Lower lobe of right lung (tissue), 2 donors: ENCODE measurements at regions not wholly inside any gene's neighbourhood (a gene's known extent, or its start where the extent isn't known, plus 50 kb on each side); places are given as distances from the start of the nearest gene placed in this dataset.

ENCODE experiments used
- ATAC-seq, 2 donors: fragments of 200-7000 bp; cut with Tn5 transposase; one replicate each; pipeline ENCODE4 v1.9.1; 2020 to 2022; ENCODE audit warnings: mild to moderate bottlenecking in 2 of 2, moderate library complexity in 2 of 2
- DNase-seq: peaks from one replicate; pipeline ENCODE4 v3.0.0-alpha.2; 2020
- H3K27ac ChIP-seq: fragments of 200-600 bp; one replicate; pipeline ENCODE4 v1.8.0; 2022
- H3K27me3 ChIP-seq: fragments of 200-600 bp; one replicate; pipeline ENCODE4 v1.8.0; 2022; ENCODE audit warnings: low read depth
- H3K36me3 ChIP-seq: fragments of 200-600 bp; one replicate; pipeline ENCODE4 v1.8.0; 2022; ENCODE audit warnings: mild to moderate bottlenecking
- H3K4me1 ChIP-seq: fragments of 200-600 bp; one replicate; pipeline ENCODE4 v1.8.0; 2022
- H3K4me3 ChIP-seq: fragments of 200-600 bp; one replicate; pipeline ENCODE4 v1.8.0; 2022; ENCODE audit warnings: mild to moderate bottlenecking
- H3K9me3 ChIP-seq: fragments of 200-600 bp; one replicate; pipeline ENCODE4 v1.8.0; 2022
- intact Hi-C: fragments of 100-400 bp; cut with DNase I; formaldehyde crosslinking; loops from one replicate; pipeline ENCODE4 v1.11.0; 2022
- TF ChIP-seq, protein P1 (sequence below): fragments of 200-600 bp; IDR thresholded peaks from one replicate; pipeline ENCODE4 v1.8.0; 2022; ENCODE audit warnings: antibody characterized with exemption, mild to moderate bottlenecking
- donor health status: DM: no; HTN: yes; CAD: no; lungs with severe emphysema.

DNA sequence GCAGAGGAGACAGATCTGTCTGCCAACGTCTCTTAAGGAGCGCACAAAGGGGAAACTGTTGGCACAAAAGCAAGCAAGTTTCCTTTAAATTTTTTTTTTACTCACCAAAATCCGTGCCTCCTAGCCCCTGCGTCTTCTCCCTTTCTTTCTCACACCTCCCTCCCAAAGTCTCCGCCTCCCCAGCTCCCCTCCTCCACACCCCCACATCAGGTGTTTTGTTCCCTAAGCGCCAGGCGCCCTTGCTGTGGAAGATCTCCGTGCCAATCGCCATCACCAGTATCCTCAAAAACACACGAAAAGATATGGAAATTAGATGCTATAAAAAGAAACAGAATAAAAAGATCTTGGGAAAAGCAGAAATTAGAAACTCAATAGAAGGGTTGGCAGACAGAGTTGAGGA lies 87.6 kb downstream of the DRD1 start:
- Histone ChIP-seq H3K4me3 (no peak overlapping the region), H3K27me3 (no peaks in the 10 kb centered on the region), H3K36me3 (no peaks in the 10 kb centered on the region), H3K4me1 (no peaks in the 10 kb centered on the region), H3K27ac (no peak overlapping the region), H3K9me3 (no peaks in the 10 kb centered on the region)
- TF ChIP-seq, protein P1, sequence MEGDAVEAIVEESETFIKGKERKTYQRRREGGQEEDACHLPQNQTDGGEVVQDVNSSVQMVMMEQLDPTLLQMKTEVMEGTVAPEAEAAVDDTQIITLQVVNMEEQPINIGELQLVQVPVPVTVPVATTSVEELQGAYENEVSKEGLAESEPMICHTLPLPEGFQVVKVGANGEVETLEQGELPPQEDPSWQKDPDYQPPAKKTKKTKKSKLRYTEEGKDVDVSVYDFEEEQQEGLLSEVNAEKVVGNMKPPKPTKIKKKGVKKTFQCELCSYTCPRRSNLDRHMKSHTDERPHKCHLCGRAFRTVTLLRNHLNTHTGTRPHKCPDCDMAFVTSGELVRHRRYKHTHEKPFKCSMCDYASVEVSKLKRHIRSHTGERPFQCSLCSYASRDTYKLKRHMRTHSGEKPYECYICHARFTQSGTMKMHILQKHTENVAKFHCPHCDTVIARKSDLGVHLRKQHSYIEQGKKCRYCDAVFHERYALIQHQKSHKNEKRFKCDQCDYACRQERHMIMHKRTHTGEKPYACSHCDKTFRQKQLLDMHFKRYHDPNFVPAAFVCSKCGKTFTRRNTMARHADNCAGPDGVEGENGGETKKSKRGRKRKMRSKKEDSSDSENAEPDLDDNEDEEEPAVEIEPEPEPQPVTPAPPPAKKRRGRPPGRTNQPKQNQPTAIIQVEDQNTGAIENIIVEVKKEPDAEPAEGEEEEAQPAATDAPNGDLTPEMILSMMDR = no peak
- DNase-seq = no peak
- no peak for ATAC-seq
- intact Hi-C loops = no loop called here

DNA sequence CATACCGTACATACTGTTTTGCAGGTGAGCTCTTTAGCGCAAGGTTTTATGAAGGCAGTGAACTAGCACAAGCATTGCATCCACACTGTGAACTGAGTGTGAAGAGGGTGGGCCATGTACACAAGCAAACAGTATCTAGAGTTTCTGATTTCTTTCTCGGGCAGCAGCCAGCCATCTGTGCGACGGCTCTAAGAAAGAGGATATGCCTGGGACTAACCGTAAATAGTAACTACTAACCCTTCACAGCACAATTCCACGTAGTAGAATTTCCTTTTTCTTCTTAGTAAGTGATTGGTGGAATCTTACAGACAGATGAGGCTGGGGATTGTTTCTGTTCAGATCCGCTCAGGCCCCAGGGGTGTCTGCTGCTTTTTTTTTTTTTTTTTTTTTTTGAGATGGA lies 89.0 kb downstream of the DRD1 start:
- intact Hi-C loops = no loop called here
- ATAC-seq (no peak), DNase-seq (no peak)
- Histone ChIP-seq H3K27me3 (no peaks in the 10 kb centered on the region), H3K27ac (no peak overlapping the region), H3K9me3 (no peaks in the 10 kb centered on the region), H3K36me3 (no peaks in the 10 kb centered on the region), H3K4me1 (no peaks in the 10 kb centered on the region), H3K4me3 (no peak overlapping the region)
- TF ChIP-seq, protein P1 = no peak

DNA sequence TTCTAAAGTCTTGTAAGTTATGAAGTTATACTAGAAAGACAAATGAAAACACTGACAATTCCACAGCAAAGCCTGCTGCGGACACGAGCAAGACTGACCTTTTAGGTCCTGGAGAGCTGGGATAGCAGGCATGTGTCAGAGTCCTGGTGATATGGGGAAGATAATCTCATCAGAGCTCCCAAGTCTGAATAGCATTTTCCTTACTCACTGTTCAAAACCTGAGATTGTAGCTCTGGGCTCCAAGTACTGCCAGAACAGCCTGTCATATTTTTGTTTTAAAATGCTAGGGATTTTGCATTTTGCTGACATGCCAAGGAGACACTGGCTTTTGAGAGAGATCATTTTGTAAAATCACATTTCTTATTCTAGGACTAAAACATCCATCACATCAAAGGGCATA lies 90.1 kb downstream of the DRD1 start:
- no peak overlapping the region for H3K4me3 ChIP-seq
- no peak for DNase-seq
- H3K27me3 ChIP-seq = no peaks in the 10 kb centered on the region
- H3K36me3 ChIP-seq = no peaks in the 10 kb centered on the region
- H3K4me1 ChIP-seq = no peaks in the 10 kb centered on the region
- no peak overlapping the region for H3K27ac ChIP-seq
- TF ChIP-seq, protein P1 = no peak
- intact Hi-C loops = no loop called here
- H3K9me3 ChIP-seq = no peaks in the 10 kb centered on the region
- no peak for ATAC-seq

DNA sequence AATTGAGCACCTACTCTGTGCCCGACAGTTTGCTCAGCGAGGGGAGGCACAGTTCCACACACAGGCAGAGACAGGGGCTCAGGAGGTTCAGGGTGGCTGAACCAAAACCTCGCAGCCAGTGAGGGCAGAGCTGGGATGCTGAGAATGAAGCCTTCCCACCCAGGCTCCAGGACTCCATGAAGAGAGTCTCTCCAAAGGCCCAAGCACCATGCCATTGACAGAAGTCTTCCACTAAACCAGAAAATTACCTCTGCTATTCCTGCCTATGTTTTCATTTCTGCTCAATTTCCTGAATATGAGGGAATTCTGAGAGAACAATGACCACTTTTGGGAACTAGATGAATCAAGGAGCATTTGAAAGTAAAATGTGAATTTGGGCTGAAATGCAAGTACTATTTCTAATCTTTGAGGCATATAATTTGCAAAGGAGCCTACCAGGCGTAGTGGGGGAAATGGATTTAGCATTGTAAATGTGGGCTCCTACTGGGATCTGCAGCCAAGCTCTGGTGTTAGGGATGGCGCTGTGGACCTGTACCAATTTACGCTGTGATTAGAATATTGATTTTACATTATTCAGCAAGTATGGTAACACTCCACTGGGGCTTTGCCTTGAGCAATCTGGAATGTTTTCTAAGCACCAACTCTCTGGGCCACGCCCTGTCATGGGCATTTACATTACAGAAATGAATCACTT lies 91.9 kb downstream of the DRD1 start:
- H3K27ac ChIP-seq = no peak overlapping the region
- H3K9me3 ChIP-seq = no peaks in the 10 kb centered on the region
- ATAC-seq (no peak), DNase-seq (no peak)
- intact Hi-C loops = no loop called here
- H3K4me1 ChIP-seq = no peaks in the 10 kb centered on the region
- TF ChIP-seq, protein P1 = no peak
- H3K36me3 ChIP-seq = no peaks in the 10 kb centered on the region
- H3K27me3 ChIP-seq = no peaks in the 10 kb centered on the region
- H3K4me3 ChIP-seq = no peak overlapping the region

DNA sequence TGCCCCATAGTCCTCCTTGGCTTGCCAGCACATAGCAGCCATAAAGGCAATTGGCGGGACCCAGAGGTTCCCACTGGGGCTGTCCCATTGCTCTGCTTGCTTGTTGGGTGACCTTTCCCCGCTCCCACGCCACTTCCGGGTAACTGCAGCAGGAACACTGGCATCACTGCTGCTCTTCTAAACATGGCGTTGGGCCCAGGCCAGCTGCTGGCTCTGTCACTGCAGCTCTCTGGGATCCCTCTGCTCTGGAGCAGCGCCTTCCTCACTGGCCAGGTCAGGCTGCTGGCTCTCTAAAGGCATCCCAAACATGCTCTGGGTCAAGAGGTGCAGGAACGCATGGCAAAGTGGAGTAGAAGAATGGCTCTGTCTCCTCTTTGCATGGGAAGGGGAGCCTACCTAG lies 92.9 kb downstream of the DRD1 start:
- Histone ChIP-seq H3K9me3 (no peaks in the 10 kb centered on the region), H3K4me3 (no peak overlapping the region), H3K27me3 (no peaks in the 10 kb centered on the region), H3K4me1 (no peaks in the 10 kb centered on the region), H3K27ac (no peak overlapping the region), H3K36me3 (no peaks in the 10 kb centered on the region)
- TF ChIP-seq, protein P1 = no peak
- ATAC-seq (peak in 1 of 2 donors; percentile 12), DNase-seq (no peak)
- intact Hi-C loops = no loop called here
